Fibroblast of lung (primary cell): ENCODE measurements at regions not wholly inside any gene's neighbourhood (a gene's known extent, or its start where the extent isn't known, plus 50 kb on each side); places are given as distances from the start of the nearest gene placed in this dataset.

Source experiments
- DNase-seq, 2 donors: peaks; one replicate each; pipeline versions ENCODE4 v3.0.0 to v3.0.0-alpha.2; 2010; ENCODE audit warnings: low read depth in 2 of 2
- H2AFZ ChIP-seq: 2 replicates; pipeline ENCODE4 v1.5.1; 2012; ENCODE audit warnings: low read length, control low read depth, inconsistent platforms
- H3K27ac ChIP-seq: 2 replicates; pipeline ENCODE4 v1.5.1; 2011; ENCODE audit warnings: low read length, control low read depth; ENCODE audit not compliant: insufficient read depth
- H3K27me3 ChIP-seq: 2 replicates; pipeline ENCODE4 v1.5.1; 2011; ENCODE audit warnings: mild to moderate bottlenecking, low read length; ENCODE audit not compliant: control insufficient read depth, insufficient read depth
- H3K36me3 ChIP-seq: 2 replicates; pipeline ENCODE4 v1.5.1; 2011; ENCODE audit warnings: low read length; ENCODE audit not compliant: control insufficient read depth, insufficient read depth
- H3K4me1 ChIP-seq: 2 replicates; pipeline ENCODE4 v1.5.1; 2011; ENCODE audit warnings: low read length; ENCODE audit not compliant: control insufficient read depth, insufficient read depth; ENCODE audit errors: extremely low read depth
- H3K4me2 ChIP-seq: 2 replicates; pipeline ENCODE4 v1.5.1; 2011; ENCODE audit warnings: low read length, control low read depth; ENCODE audit not compliant: insufficient read depth; ENCODE audit errors: extremely low read depth
- H3K4me3 ChIP-seq, 4 experiments: fragments of 200-600 bp in 1 of 4; sonication (generic) in 1 of 4; replicated peaks in 1 of 4; 2 replicates each; pipeline ENCODE4 v1.5.1; 2011 to 2016; ENCODE audit warnings: low read length in 4 of 4, low read depth in 3 of 4, mild to moderate bottlenecking in 3 of 4, control low read depth in 2 of 4, inconsistent platforms in 1 of 4, mixed read lengths in 1 of 4; ENCODE audit not compliant: insufficient read depth in 1 of 4; ENCODE audit errors: control extremely low read depth in 1 of 4
- H3K79me2 ChIP-seq: 2 replicates; pipeline ENCODE4 v1.5.1; 2012; ENCODE audit warnings: mild to moderate bottlenecking, low read length, inconsistent platforms; ENCODE audit not compliant: control insufficient read depth, insufficient read depth
- H3K9ac ChIP-seq: 2 replicates; pipeline ENCODE4 v1.5.1; 2011; ENCODE audit warnings: mild to moderate bottlenecking, low read length, control low read depth; ENCODE audit not compliant: insufficient read depth
- H3K9me3 ChIP-seq: 2 replicates; pipeline ENCODE4 v1.5.1; 2012; ENCODE audit warnings: low read depth, low read length; ENCODE audit not compliant: control insufficient read depth, insufficient read depth
- H4K20me1 ChIP-seq: 2 replicates; pipeline ENCODE4 v1.5.1; 2011; ENCODE audit warnings: low read length; ENCODE audit not compliant: control insufficient read depth, insufficient read depth; ENCODE audit errors: extremely low read depth
- CTCF ChIP-seq, 2 donors: IDR thresholded peaks in 1 of 2; conservative IDR thresholded peaks in 1 of 2; 1 replicate in 1 of 2; 2 replicates in 1 of 2; pipeline ENCODE4 v1.5.1; 2011 to 2012; ENCODE audit warnings: low read length in 2 of 2, control low read depth in 1 of 2, inconsistent platforms in 1 of 2, low read depth in 1 of 2, mild to moderate bottlenecking in 1 of 2
- EZH2 ChIP-seq: IDR thresholded peaks from 2 replicates; pipeline ENCODE4 v1.5.1; 2012; ENCODE audit warnings: low read length, control low read depth, mild to moderate bottlenecking; ENCODE audit errors: missing control alignments

- no peak overlapping the region for H3K4me2 ChIP-seq
- no peaks in the 10 kb centered on the region for H4K20me1 ChIP-seq
- no peaks in the 10 kb centered on the region for H3K9me3 ChIP-seq
- no peak overlapping the region for H3K27ac ChIP-seq
- no peak overlapping the region for H3K4me3 ChIP-seq
- no peak for DNase-seq
- H3K79me2 ChIP-seq = no peaks in the 10 kb centered on the region
- no peaks in the 10 kb centered on the region for H3K4me1 ChIP-seq
- TF ChIP-seq EZH2 = no peak
- TF ChIP-seq CTCF (conservative IDR thresholded peaks at IDR 0.05 in 1 of 2, IDR thresholded peaks at IDR 0.05 in 1 of 2; ENCODE audit: low read depth in 1 of 2, low read length in 2 of 2) = no peak
- H3K36me3 ChIP-seq = no peaks in the 10 kb centered on the region
- H2AFZ ChIP-seq = no peak overlapping the region
- H3K9ac ChIP-seq = no peak overlapping the region
- H3K27me3 ChIP-seq = no peaks in the 10 kb centered on the region
Observed at GRCh38 chrY:19016990-19017389, 243.5 kb upstream of the HSFY2 start.

GRCh38 chrY:19015854-19016253, 242.3 kb upstream of the HSFY2 start:
- no peaks in the 10 kb centered on the region for H3K9me3 ChIP-seq
- no peaks in the 10 kb centered on the region for H3K27me3 ChIP-seq
- H4K20me1 ChIP-seq = no peaks in the 10 kb centered on the region
- DNase-seq = no peak
- H3K9ac ChIP-seq = no peak overlapping the region
- H3K4me3 ChIP-seq = no peak overlapping the region
- H3K4me1 ChIP-seq = no peaks in the 10 kb centered on the region
- H3K27ac ChIP-seq = no peak overlapping the region
- no peak overlapping the region for H3K4me2 ChIP-seq
- H3K79me2 ChIP-seq = no peaks in the 10 kb centered on the region
- no peaks in the 10 kb centered on the region for H3K36me3 ChIP-seq
- H2AFZ ChIP-seq = no peak overlapping the region
- no peak for TF ChIP-seq EZH2
- TF ChIP-seq CTCF (conservative IDR thresholded peaks at IDR 0.05 in 1 of 2, IDR thresholded peaks at IDR 0.05 in 1 of 2; ENCODE audit: low read depth in 1 of 2, low read length in 2 of 2) = no peak

- Histone ChIP-seq H3K4me1 (no peaks in the 10 kb centered on the region), H4K20me1 (no peaks in the 10 kb centered on the region), H3K4me2 (no peak overlapping the region), H2AFZ (no peak overlapping the region), H3K4me3 (no peak overlapping the region), H3K36me3 (no peaks in the 10 kb centered on the region), H3K9me3 (no peaks in the 10 kb centered on the region), H3K27ac (no peak overlapping the region), H3K9ac (no peak overlapping the region), H3K79me2 (no peaks in the 10 kb centered on the region), H3K27me3 (no peaks in the 10 kb centered on the region)
- TF ChIP-seq CTCF (conservative IDR thresholded peaks at IDR 0.05 in 1 of 2, IDR thresholded peaks at IDR 0.05 in 1 of 2; ENCODE audit: low read depth in 1 of 2, low read length in 2 of 2) (no peak), EZH2 (no peak)
- no peak for DNase-seq
Observed at GRCh38 chrY:19015213-19015612, 241.7 kb upstream of the HSFY2 start.
